ENCODE measurements at regions not wholly inside any gene's neighbourhood (a gene's known extent, or its start where the extent isn't known, plus 50 kb on each side); places are given as distances from the start of the nearest gene placed in this dataset.
A peak's percentile ranks its signal among the peaks of the same experiment; 100 is the strongest.

DNA sequence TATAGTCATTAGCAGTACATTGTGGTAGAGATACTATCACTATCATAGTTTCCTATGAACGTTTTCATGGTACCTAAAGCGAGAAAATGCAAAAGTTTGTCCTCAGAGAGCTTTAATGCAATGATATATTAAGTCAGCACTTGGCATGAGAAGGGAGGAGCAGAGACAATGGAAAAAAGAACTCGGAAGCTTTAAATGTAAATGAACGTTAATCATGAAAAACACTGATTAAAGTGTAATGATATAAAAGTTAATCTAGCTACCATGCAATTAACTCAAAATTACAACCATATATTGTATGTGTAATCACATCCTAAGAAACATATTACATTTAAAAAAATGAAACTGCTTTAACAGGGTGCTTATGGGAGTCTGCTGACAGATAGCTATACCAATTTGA is 282.7 kb downstream of the HDGFL1 start:
- ChIA-PET POLR2A (no interaction called here), CTCF (no interaction called here)
- no peaks in the 10 kb centered on the region for H3K27me3 Mint-ChIP-seq (ENCODE audit: low read depth)
- ATAC-seq (no peak), DNase-seq (ENCODE audit: low spot score) (no peak)
- no peak overlapping the region for H3K4me3 Mint-ChIP-seq
- H3K9me3 Mint-ChIP-seq, result peaks cover 21% of the 10 kb centered on the region
- H3K4me1 Mint-ChIP-seq, result no peaks in the 10 kb centered on the region
- TF ChIP-seq ATF3 (CRISPR knock-in tag; conservative IDR thresholded peaks at IDR 0.05) (no peak), GTF2I (CRISPR knock-in tag; conservative IDR thresholded peaks at IDR 0.05) (no peak)
- H3K36me3 Mint-ChIP-seq, result peaks cover 12% of the 10 kb centered on the region
- no peak overlapping the region for H3K27ac Mint-ChIP-seq

GRCh38 chr6:22873513-22874136 is 304.3 kb downstream of the HDGFL1 start:
- Mint-ChIP-seq H3K4me1 (peaks cover 51% of the 10 kb centered on the region), H3K27me3 (ENCODE audit: low read depth) (peaks cover 8% of the 10 kb centered on the region), H3K9me3 (peaks cover 20% of the 10 kb centered on the region), H3K36me3 (peaks cover 18% of the 10 kb centered on the region), H3K4me3 (no peak overlapping the region), H3K27ac (peak overlapping the region; percentile 22; the same call in 1 of the 2 replicates)
- TF ChIP-seq GTF2I (CRISPR knock-in tag; conservative IDR thresholded peaks at IDR 0.05) (no peak), ERG (CRISPR knock-in tag; IDR thresholded peaks at IDR 0.05) (no peak), CDX4 (CRISPR knock-in tag; IDR thresholded peaks at IDR 0.05; ENCODE audit: borderline replicate concordance) (no peak), GABPB1 (CRISPR knock-in tag; IDR thresholded peaks at IDR 0.05) (no peak), ATF1 (CRISPR knock-in tag; IDR thresholded peaks at IDR 0.05) (no peak), RELA (CRISPR knock-in tag; IDR thresholded peaks at IDR 0.05; ENCODE audit: borderline replicate concordance) (no peak), NR1H2 (CRISPR knock-in tag; IDR thresholded peaks at IDR 0.05) (no peak), HMGXB4 (CRISPR knock-in tag; IDR thresholded peaks at IDR 0.05) (no peak), ZNF423 (CRISPR knock-in tag; IDR thresholded peaks at IDR 0.05) (no peak), MXD4 (CRISPR knock-in tag; IDR thresholded peaks at IDR 0.05; ENCODE audit: borderline replicate concordance) (no peak)
- POLR2A ChIA-PET, result interaction anchor here (0.6 kb wide), 1 partner anchor 625 kb away, joined by 4 read pairs; no protein-coding TSS in a partner anchor
- CTCF ChIA-PET, result no interaction called here
- ATAC-seq (no peak), DNase-seq (ENCODE audit: low spot score) (no peak)

DNA sequence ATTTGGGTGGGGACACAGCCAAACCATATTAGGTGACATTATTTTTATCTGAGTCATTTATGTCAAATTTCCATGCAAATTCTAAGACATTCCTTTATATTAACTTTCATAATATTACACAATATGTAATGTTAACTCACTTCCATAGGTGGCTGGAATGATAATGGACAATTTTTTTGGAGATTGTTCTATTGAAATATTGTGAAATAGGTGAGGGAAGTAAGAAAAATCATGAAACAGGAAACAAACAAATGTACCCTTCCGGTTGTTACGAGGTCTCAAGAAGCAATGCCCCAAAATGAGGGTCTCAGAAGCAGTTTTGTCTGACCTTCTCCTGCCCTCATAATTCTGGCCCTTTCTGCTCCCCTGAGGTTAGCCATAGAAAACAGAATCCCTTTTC is 306.5 kb downstream of the HDGFL1 start:
- TF ChIP-seq ZNF281 (CRISPR knock-in tag; IDR thresholded peaks at IDR 0.05), result no peak
- no peak for ATAC-seq

More for the DNA sequence above, 306.5 kb downstream of the HDGFL1 start:
- H3K27ac Mint-ChIP-seq, result no peak overlapping the region
- no peak overlapping the region for H3K4me3 Mint-ChIP-seq
- peaks cover 63% of the 10 kb centered on the region for H3K4me1 Mint-ChIP-seq
- DNase-seq (ENCODE audit: low spot score), result no peak
- ChIA-PET POLR2A (no interaction called here), CTCF (no interaction called here)
- peaks cover 13% of the 10 kb centered on the region for H3K9me3 Mint-ChIP-seq
- peaks cover 11% of the 10 kb centered on the region for H3K36me3 Mint-ChIP-seq
- H3K27me3 Mint-ChIP-seq (ENCODE audit: low read depth), result peaks cover 8% of the 10 kb centered on the region
